PFSK-1 (cell line): ENCODE measurements at regions not wholly inside any gene's neighbourhood (a gene's known extent, or its start where the extent isn't known, plus 50 kb on each side); places are given as distances from the start of the nearest gene placed in this dataset.

Experiments
- FOXP2 ChIP-seq: optimal IDR thresholded peaks from 2 replicates; pipeline ENCODE3; 2011; ENCODE audit warnings: borderline replicate concordance, control low read depth, inconsistent platforms; ENCODE audit not compliant: insufficient read depth; ENCODE audit errors: extremely low read length, extremely low read depth
- POLR2AphosphoS5 ChIP-seq: IDR thresholded peaks from 2 replicates; pipeline ENCODE4 v1.6.1; 2012; ENCODE audit warnings: low read depth, mild to moderate bottlenecking, control low read depth, low read length, moderate library complexity
- SIN3A ChIP-seq: IDR thresholded peaks from 2 replicates; pipeline ENCODE4 v1.6.1; 2012; ENCODE audit warnings: mild to moderate bottlenecking, low read length, moderate library complexity, borderline replicate concordance; ENCODE audit not compliant: insufficient read depth
- TAF1 ChIP-seq: IDR thresholded peaks from 2 replicates; pipeline ENCODE4 v1.6.1; 2012; ENCODE audit warnings: low read length, control low read depth, borderline replicate concordance; ENCODE audit not compliant: insufficient read depth
- TF ChIP-seq, protein P1 (sequence below), 2 experiments: IDR thresholded peaks; 2 replicates each; pipeline versions ENCODE4 v1.6.1 to v1.8.0; 2011 to 2012; ENCODE audit warnings: low read depth in 2 of 2, low read length in 2 of 2, control low read depth in 1 of 2, inconsistent platforms in 1 of 2, mild to moderate bottlenecking in 1 of 2, moderate library complexity in 1 of 2; ENCODE audit not compliant: insufficient read depth in 1 of 2

DNA sequence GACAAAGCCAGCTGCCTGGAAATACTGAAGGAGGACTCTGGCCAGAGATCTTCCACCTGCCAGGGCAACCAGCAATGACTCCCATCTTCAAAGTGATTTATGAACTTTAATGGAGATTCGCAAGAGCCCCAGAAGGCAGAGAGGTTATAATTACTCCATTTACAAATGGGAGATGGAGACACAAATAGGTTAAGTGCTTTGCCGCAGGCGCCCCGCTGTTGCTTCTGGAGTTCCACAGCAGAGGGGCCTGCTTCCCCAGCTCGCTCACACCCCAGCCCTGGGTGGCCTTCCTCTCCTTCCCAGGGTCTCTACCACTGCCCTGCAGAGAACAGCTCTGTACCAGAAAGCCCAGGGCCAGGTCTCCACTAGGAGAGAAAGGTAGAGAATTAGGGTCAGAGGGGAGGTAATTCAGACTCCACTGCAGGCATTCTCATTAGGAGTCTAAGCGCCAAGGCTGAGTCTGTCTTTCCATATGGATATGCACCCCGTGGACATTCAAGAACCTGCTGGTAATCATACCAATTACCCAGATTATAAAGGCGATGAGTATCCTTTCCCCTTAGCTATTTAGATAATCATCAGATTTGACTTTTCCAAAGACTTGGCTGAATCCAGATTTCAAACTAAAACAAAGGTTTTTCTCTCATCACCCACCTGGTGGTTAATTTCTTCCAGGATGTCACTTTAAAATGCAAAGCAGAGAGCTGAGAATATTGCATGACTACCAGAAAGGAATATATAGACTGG lies 157.6 kb upstream of the TUT7 start:
- TF ChIP-seq POLR2AphosphoS5, result no peak
- no peak for TF ChIP-seq TAF1
- TF ChIP-seq, protein P1, sequence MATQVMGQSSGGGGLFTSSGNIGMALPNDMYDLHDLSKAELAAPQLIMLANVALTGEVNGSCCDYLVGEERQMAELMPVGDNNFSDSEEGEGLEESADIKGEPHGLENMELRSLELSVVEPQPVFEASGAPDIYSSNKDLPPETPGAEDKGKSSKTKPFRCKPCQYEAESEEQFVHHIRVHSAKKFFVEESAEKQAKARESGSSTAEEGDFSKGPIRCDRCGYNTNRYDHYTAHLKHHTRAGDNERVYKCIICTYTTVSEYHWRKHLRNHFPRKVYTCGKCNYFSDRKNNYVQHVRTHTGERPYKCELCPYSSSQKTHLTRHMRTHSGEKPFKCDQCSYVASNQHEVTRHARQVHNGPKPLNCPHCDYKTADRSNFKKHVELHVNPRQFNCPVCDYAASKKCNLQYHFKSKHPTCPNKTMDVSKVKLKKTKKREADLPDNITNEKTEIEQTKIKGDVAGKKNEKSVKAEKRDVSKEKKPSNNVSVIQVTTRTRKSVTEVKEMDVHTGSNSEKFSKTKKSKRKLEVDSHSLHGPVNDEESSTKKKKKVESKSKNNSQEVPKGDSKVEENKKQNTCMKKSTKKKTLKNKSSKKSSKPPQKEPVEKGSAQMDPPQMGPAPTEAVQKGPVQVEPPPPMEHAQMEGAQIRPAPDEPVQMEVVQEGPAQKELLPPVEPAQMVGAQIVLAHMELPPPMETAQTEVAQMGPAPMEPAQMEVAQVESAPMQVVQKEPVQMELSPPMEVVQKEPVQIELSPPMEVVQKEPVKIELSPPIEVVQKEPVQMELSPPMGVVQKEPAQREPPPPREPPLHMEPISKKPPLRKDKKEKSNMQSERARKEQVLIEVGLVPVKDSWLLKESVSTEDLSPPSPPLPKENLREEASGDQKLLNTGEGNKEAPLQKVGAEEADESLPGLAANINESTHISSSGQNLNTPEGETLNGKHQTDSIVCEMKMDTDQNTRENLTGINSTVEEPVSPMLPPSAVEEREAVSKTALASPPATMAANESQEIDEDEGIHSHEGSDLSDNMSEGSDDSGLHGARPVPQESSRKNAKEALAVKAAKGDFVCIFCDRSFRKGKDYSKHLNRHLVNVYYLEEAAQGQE (IDR thresholded peaks at IDR 0.05; ENCODE audit: insufficient read depth in 1 of 2, low read depth in 2 of 2, low read length in 2 of 2), result no peak
- no peak for TF ChIP-seq FOXP2
- no peak for TF ChIP-seq SIN3A
